Subcutaneous abdominal adipose tissue (tissue), 5 donors: ENCODE measurements at regions not wholly inside any gene's neighbourhood (a gene's known extent, or its start where the extent isn't known, plus 50 kb on each side); places are given as distances from the start of the nearest gene placed in this dataset.

Experiments
- H3K27ac ChIP-seq: one replicate; pipeline ENCODE4 v1.7.0; 2013; ENCODE audit warnings: low read depth, mild to moderate bottlenecking, inconsistent platforms, low read length, moderate library complexity
- H3K27me3 ChIP-seq, 5 donors: one replicate each; pipeline ENCODE4 v1.7.0; 2013; ENCODE audit warnings: low read length in 5 of 5, inconsistent platforms in 1 of 5; ENCODE audit not compliant: control insufficient read depth in 5 of 5, insufficient read depth in 4 of 5
- H3K36me3 ChIP-seq, 5 donors: one replicate each; pipeline ENCODE4 v1.7.0; 2013; ENCODE audit warnings: low read length in 5 of 5; ENCODE audit not compliant: control insufficient read depth in 5 of 5, insufficient read depth in 5 of 5
- H3K4me1 ChIP-seq, 5 donors: one replicate each; pipeline ENCODE4 v1.7.0; 2013; ENCODE audit warnings: low read length in 5 of 5, mild to moderate bottlenecking in 3 of 5, moderate library complexity in 1 of 5; ENCODE audit not compliant: control insufficient read depth in 5 of 5, insufficient read depth in 5 of 5
- H3K4me3 ChIP-seq, 5 donors: one replicate each; pipeline ENCODE4 v1.7.0; 2013; ENCODE audit warnings: low read length in 5 of 5, low read depth in 1 of 5
- H3K9ac ChIP-seq, 5 donors: one replicate each; pipeline ENCODE4 v1.7.0; 2013; ENCODE audit warnings: low read length in 5 of 5, mild to moderate bottlenecking in 4 of 5, moderate library complexity in 3 of 5
- H3K9me3 ChIP-seq, 5 donors: one replicate each; pipeline ENCODE4 v1.7.0; 2013; ENCODE audit warnings: low read length in 5 of 5; ENCODE audit not compliant: control insufficient read depth in 5 of 5
- donor health status: healthy.
- donor health status: healthy.
- donor health status: healthy.
- donor health status: healthy.
- donor health status: healthy.

DNA sequence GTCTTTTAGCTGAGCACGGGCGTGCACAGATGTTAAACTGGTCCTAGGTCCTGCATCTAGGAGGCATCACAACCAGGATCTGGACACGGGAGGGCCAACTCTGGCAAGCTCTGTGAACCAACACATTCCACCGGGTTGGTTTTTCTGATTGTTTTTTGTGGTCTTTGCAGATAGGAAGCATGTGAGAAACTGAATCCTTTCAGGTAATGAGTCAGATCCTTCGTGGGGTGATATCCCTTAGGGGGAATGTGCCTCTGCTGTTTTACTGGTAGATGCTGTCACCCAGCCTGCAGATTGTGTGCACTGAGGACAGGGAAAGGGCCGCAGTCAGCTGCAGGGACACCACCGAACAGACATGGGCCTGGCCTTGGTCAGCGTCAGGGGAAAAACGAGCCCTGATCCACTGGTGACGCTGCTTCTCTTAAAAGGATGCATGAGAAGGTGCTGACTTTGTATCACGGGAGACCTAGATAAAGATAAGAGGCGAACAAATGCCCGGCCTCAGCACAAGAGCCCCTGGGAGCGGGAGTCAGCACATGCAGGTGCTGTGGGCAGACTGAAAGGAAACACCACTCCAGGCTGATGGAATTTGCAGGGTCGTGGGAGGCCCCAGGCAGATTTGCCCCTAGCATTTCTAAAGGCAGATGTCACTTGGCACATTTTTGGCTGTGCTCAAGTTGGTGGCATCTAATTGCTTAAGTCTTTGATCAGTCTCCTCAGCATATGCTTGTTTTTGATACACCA is 51.1 kb downstream of the DOP1B start:
- no peaks in the 10 kb centered on the region for H3K27me3 ChIP-seq
- no peak overlapping the region for H3K27ac ChIP-seq
- no peak overlapping the region for H3K9ac ChIP-seq
- peaks cover 0 to 39% (median 19%) of the 10 kb centered on the region in 5 donors for H3K36me3 ChIP-seq
- no peak overlapping the region for H3K4me3 ChIP-seq
- H3K9me3 ChIP-seq = no peaks in the 10 kb centered on the region
- H3K4me1 ChIP-seq = peaks cover 0 to 2% (median 0%) of the 10 kb centered on the region in 5 donors

DNA sequence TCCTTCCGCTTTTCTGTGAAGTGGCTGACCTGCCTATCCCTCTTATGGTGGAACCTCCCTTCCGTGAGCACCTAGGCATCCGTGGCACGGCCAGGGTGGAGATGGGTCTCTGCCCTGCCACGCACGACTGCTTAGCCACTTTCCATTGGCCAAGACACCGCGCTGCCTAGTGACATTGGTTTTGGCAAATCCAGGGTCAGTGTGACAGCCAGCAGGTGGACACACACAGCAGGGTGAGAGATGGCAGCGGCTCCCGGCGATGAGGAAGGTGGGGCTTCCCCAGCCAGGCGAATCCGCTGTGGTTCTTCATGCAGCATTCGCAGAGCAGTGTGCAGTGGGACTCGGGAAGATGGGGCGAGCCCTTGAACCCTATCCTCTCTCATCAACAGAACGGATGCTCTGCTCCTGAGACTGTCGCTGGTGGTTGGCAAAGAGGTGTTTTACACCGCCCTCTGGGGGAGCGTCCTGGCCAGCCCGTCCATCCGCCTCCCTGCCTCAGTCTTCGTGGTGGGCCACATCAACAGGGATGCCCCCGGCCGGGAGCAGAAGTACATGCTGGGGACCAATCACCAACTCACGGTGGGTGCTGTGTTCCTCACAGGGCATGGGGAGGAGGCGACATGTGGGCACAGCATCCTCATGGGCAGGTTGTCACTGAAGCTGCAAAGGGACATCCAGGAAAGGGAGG is 51.8 kb downstream of the DOP1B start:
- Histone ChIP-seq H3K36me3 (peaks cover 0 to 44% (median 19%) of the 10 kb centered on the region in 5 donors), H3K4me1 (peaks cover 0 to 2% (median 0%) of the 10 kb centered on the region in 5 donors), H3K27me3 (no peaks in the 10 kb centered on the region), H3K9me3 (no peaks in the 10 kb centered on the region), H3K9ac (no peak overlapping the region), H3K4me3 (no peak overlapping the region), H3K27ac (no peak overlapping the region)

DNA sequence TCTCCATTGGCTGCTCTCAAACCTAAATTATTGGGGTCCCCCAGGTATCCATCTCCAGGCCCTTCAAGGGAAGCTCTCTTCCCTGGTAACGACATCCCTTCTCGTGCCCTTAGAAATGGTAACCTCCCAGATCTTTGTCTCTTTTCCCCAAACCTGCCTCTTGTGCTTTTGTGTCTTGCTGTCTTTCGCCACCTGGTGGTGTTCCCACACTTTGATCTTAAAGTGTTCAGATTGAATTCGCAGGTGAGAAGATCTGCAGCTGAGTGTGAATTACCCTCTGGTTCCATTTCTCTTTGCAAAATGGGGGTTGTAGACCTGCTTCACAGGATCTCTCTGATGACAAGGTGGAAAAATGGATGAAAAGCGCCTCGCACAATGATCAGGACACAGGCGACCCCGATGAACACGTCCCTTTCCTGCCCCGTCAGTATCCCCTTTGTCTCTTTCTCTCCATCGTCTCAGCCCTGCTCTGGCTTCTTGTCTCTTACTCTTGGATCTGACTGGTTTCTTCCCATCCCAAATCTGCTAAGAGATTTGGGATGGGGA is 53.1 kb downstream of the DOP1B start:
- no peak overlapping the region for H3K27ac ChIP-seq

DNA sequence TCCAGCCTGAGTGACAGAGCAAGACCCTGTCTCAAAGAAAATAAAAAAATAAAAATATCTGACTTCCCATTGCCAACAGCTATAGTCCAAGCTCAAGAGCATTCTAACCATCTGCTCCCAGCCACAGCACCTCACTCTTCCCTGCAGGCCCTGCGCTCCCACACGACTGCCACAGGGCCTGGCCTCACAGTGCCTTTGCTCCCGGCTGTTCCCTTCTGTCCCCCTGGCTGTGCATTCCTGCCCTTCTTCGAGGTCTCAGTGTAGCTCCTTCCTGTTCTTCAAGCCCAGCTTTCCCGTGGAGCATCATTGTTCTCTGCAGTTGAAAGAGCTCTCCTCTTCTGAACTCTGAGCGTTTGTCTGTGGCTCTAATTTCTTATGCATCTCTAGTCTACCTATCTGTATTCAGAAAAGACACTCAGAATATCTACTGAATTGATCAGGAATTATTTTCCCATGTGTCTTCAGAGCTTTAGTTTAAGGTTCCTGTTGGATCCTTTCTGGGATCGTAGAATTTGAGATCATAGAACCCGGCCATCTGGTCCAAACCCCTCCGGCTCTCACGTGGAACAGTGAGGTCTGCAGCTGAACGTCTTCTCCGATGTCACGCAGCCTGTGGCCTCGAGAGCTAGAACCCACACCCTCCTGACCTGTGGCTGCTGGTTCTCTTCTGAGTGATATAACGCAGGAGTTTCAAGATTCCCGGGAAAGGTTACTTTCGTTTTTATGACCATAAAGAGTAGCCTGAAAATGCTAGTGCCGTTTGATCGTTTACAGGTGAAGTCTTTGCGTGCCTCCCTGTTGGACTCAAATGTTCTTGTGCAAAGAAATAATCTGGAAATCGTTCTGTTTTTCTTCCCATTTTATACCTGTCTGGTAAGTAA is 54.4 kb downstream of the DOP1B start:
- Histone ChIP-seq H3K27ac (no peak overlapping the region), H3K9ac (no peak overlapping the region), H3K9me3 (no peaks in the 10 kb centered on the region), H3K4me3 (no peak overlapping the region), H3K36me3 (peaks cover 3 to 57% (median 30%) of the 10 kb centered on the region in 5 donors), H3K4me1 (peaks cover 0 to 2% (median 0%) of the 10 kb centered on the region in 5 donors), H3K27me3 (no peaks in the 10 kb centered on the region)

More for the DNA sequence above, 53.1 kb downstream of the DOP1B start:
- no peaks in the 10 kb centered on the region for H3K27me3 ChIP-seq
- H3K9me3 ChIP-seq = no peaks in the 10 kb centered on the region
- H3K4me1 ChIP-seq = peaks cover 0 to 2% (median 0%) of the 10 kb centered on the region in 5 donors
- no peak overlapping the region for H3K9ac ChIP-seq
- H3K4me3 ChIP-seq = no peak overlapping the region
- peaks cover 3 to 51% (median 24%) of the 10 kb centered on the region in 5 donors for H3K36me3 ChIP-seq

DNA sequence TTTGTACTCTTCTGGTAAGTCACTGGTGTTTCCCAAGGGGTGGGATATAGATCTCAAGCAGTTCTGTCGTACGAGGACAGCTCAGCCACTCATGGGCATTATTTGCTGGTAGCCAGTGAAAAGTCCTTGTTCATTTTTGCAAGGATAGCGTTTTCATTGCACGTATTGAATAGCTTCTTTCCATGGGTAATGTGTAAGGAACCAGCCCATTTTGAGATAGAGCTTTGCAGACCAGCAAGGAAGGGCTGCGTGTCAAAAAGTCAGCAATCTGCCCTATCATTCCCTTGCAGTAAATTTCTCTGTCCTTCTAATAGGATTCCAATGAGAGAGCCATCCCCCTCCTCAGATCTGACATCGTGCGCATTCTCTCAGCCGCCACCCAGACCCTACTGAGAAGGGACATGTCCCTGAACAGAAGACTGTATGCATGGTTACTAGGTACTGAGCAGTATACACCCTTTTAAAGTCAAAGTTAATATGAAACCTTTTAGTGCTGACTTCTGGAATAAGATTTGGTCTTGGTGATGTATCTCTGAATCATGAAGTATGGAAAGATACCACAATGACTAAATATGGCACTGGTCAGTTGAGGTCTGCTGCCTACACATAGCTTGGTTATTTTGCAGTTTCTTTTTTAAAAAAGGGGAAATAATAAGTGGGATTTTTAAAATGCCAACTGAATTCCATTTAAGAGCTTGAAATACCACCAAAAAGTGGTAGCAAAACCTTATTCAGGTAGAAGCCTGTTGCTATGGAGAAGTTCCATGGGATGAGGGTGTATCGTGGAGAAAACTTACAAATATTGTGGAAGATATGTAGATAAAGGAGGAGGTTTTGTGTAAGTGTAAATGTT is 55.3 kb downstream of the DOP1B start:
- Histone ChIP-seq H3K36me3 (peaks cover 3 to 63% (median 36%) of the 10 kb centered on the region in 5 donors), H3K27ac (no peak overlapping the region), H3K4me1 (peaks cover 0 to 2% (median 0%) of the 10 kb centered on the region in 5 donors), H3K4me3 (no peak overlapping the region), H3K27me3 (no peaks in the 10 kb centered on the region), H3K9ac (no peak overlapping the region), H3K9me3 (no peaks in the 10 kb centered on the region)

DNA sequence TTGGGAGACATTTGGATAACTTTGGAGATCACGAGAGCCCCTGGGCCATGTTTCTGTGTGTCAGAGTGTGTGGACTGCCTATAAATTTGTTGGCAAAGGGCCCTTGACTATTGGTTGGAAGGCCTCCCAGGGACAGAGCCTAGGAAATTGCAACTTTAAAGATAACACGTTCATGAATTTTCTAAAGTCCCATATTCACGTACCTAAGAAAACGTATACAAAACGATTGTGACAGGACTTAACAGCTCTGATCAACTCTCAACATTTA is 55.8 kb downstream of the DOP1B start:
- H3K27me3 ChIP-seq = no peaks in the 10 kb centered on the region
- no peak overlapping the region for H3K9ac ChIP-seq
- H3K4me3 ChIP-seq = no peak overlapping the region
- no peaks in the 10 kb centered on the region for H3K9me3 ChIP-seq
- peaks cover 0 to 2% (median 0%) of the 10 kb centered on the region in 5 donors for H3K4me1 ChIP-seq
- H3K27ac ChIP-seq = no peak overlapping the region
- H3K36me3 ChIP-seq = peaks cover 3 to 69% (median 41%) of the 10 kb centered on the region in 5 donors

DNA sequence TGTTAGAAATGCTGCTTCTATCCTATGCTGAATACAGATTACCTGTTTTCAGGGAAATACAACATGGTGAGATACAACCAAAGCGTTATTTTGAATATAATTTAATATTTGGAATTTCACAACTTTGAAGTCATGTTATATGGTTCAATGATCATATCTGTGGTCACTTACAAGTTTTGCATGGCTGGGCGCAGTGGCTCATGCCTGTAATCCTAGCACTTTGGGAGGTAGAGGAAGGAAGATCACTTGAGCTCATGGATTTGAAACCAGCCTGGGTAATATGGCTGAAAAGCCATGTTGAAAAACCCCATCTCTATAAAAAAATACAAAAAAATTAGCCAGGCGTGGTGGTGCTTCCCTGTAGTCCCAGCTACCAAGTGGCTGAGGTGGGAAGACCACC is 57.9 kb downstream of the DOP1B start:
- H3K9me3 ChIP-seq = no peaks in the 10 kb centered on the region
- H3K4me1 ChIP-seq = peaks cover 0 to 2% (median 0%) of the 10 kb centered on the region in 5 donors
- no peak overlapping the region for H3K4me3 ChIP-seq
- no peak overlapping the region for H3K9ac ChIP-seq
- no peak overlapping the region for H3K27ac ChIP-seq
- peaks cover 13 to 70% (median 50%) of the 10 kb centered on the region in 5 donors for H3K36me3 ChIP-seq
- H3K27me3 ChIP-seq = no peaks in the 10 kb centered on the region

DNA sequence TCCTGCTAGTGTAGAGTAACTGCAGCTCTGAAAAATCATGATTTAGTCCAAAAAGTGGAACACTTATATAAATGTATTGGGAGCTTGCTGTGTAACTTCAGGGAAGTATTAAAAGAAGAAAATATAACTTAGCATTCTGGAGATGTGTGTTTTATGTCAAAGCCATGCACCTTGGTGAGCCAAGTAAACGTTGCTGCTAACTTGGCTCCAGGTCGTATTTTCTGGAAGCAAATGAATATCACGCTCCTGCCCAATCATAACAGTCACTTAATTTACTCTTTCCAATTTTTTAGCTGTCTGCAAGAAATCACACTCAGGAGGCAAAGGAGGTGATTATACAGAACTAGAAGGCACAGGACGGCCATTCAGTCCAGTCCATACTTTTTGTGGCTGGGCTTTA is 61.1 kb downstream of the DOP1B start:
- no peaks in the 10 kb centered on the region for H3K9me3 ChIP-seq
- H3K4me1 ChIP-seq = no peaks in the 10 kb centered on the region
- H3K27me3 ChIP-seq = no peaks in the 10 kb centered on the region
- H3K36me3 ChIP-seq = peaks cover 13 to 72% (median 39%) of the 10 kb centered on the region in 5 donors
- no peak overlapping the region for H3K27ac ChIP-seq
- no peak overlapping the region for H3K4me3 ChIP-seq
- H3K9ac ChIP-seq = no peak overlapping the region

DNA sequence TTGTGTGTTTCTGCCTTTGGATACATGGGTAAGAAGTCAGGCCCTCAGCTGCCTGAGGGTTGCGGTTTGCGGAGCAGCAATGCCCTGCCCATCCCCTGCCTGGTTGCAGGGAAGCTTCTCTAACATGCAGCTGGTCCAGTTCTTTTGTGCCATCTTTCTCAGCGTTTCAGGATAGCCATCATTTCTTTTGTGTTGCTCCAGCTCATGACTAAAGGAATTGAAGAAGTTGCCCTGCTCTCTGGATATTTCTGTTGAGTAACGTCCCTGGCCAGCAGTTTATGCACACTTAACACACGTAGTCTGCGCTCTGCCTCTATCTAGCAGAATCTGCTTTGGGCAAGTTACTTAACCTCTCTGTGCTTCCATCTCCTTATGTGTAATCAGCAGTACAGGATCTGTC is 62.1 kb downstream of the DOP1B start:
- H3K27ac ChIP-seq = no peak overlapping the region
- peaks cover 16 to 74% (median 39%) of the 10 kb centered on the region in 5 donors for H3K36me3 ChIP-seq
- no peak overlapping the region for H3K4me3 ChIP-seq
- no peaks in the 10 kb centered on the region for H3K4me1 ChIP-seq
- H3K27me3 ChIP-seq = no peaks in the 10 kb centered on the region
- no peaks in the 10 kb centered on the region for H3K9me3 ChIP-seq
- no peak overlapping the region for H3K9ac ChIP-seq
